ENCODE measurements at regions not wholly inside any gene's neighbourhood (a gene's known extent, or its start where the extent isn't known, plus 50 kb on each side); places are given as distances from the start of the nearest gene placed in this dataset.

DNA sequence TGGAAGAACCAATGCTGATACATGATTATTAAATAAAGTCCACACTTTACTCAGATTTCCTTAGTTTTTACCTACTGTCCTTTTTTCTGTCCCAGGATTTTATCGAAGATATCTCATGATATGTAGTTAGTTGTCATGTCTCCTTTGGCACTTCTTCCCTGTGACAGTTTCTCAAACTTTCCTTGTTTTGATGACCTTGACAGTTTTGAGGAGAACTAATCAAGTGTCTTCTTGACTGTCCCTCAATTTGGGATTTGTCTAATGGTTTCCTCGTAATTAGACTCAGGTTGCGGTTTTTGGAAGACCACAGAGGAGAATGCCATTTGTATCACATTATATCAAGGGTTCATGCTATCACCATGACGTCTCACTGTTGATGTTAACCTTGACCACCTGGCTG lies 483.1 kb upstream of the ZNF608 start:
- no peak for FAIRE-seq
- CTCF ChIA-PET = no interaction called here

More for the DNA sequence above, 483.1 kb upstream of the ZNF608 start:
- H3K36me3 ChIP-seq (ENCODE audit: control insufficient read depth in 2 of 2, insufficient read depth in 2 of 2, low read length in 1 of 2) = no peaks in the 10 kb centered on the region
- H3K9ac ChIP-seq (ENCODE audit: control insufficient read depth, insufficient read depth, low read length) = no peak overlapping the region
- in situ Hi-C loops (cut with MboI) = no loop called here
- H3K27me3 ChIP-seq (replicated peaks in 1 of 2; ENCODE audit: control insufficient read depth in 2 of 2, insufficient read depth in 2 of 2, low read length in 1 of 2) = 0 out of 4 replicates have a peak, but pooled peaks cover 0 to 3% of the 10 kb centered on the region in 2 experiments
- intact Hi-C loops (cut with micrococcal nuclease; ENCODE audit: unreplicated experiment) = no loop called here
- SMC1A ChIA-PET (ENCODE audit: uncharacterized antibody, unreplicated experiment) = no interaction called here
- no peaks in the 10 kb centered on the region for H3K9me3 ChIP-seq (replicated peaks; ENCODE audit: control insufficient read depth, insufficient read depth, low read length)
- RAD21 ChIA-PET (ENCODE audit: unreplicated experiment) = no interaction called here
- POLR2A ChIA-PET = no interaction called here
- H3K27ac ChIP-seq (ENCODE audit: control insufficient read depth, insufficient read depth) = no peak overlapping the region
- BruUV-seq (replicated peaks) = no TSS peak
- H2AFZ ChIP-seq (ENCODE audit: control insufficient read depth, low read depth, low read length) = no peak overlapping the region
- H3K4me1 ChIP-seq (ENCODE audit: control insufficient read depth, insufficient read depth, low read length) = no peaks in the 10 kb centered on the region
- H3K4me3 ChIP-seq = no peak overlapping the region
- no peak for DNase-seq (ENCODE audit: low read depth, low spot score)
- WGBS (ENCODE audit: insufficient coverage, insufficient replicate concordance, low lambda C conversion rate, missing lambda C conversion rate) = 37% methylated on average over 4 of the region's 4 CpGs
- no peaks in the 10 kb centered on the region for H4K20me1 ChIP-seq (ENCODE audit: control insufficient read depth, insufficient read depth)
- H3K4me2 ChIP-seq (ENCODE audit: control insufficient read depth, insufficient read depth) = no peak overlapping the region
- no peak for ATAC-seq
- no peaks in the 10 kb centered on the region for H3K79me2 ChIP-seq (ENCODE audit: control insufficient read depth, insufficient read depth, low read length)
- TF ChIP-seq SUZ12 (IDR thresholded peaks at IDR 0.05; ENCODE audit: unreplicated experiment) = no peak
- TF ChIP-seq NFXL1 (IDR thresholded peaks at IDR 0.05; ENCODE audit: borderline replicate concordance) = no peak
- TF ChIP-seq CREM (IDR thresholded peaks at IDR 0.05; ENCODE audit: low read depth) = no peak
- no peak for TF ChIP-seq PAX5 (IDR thresholded peaks at IDR 0.05; ENCODE audit: borderline replicate concordance, low read depth, low read length)
- TF ChIP-seq CBFB (IDR thresholded peaks at IDR 0.05; ENCODE audit: low read depth) = no peak
- TF ChIP-seq MYC (IDR thresholded peaks at IDR 0.05; ENCODE audit: insufficient read depth, insufficient read length, insufficient replicate concordance, low read length, severe bottlenecking) = no peak
- no peak for TF ChIP-seq ASH2L (IDR thresholded peaks at IDR 0.05; ENCODE audit: borderline replicate concordance, low read depth)
- TF ChIP-seq, protein P1, sequence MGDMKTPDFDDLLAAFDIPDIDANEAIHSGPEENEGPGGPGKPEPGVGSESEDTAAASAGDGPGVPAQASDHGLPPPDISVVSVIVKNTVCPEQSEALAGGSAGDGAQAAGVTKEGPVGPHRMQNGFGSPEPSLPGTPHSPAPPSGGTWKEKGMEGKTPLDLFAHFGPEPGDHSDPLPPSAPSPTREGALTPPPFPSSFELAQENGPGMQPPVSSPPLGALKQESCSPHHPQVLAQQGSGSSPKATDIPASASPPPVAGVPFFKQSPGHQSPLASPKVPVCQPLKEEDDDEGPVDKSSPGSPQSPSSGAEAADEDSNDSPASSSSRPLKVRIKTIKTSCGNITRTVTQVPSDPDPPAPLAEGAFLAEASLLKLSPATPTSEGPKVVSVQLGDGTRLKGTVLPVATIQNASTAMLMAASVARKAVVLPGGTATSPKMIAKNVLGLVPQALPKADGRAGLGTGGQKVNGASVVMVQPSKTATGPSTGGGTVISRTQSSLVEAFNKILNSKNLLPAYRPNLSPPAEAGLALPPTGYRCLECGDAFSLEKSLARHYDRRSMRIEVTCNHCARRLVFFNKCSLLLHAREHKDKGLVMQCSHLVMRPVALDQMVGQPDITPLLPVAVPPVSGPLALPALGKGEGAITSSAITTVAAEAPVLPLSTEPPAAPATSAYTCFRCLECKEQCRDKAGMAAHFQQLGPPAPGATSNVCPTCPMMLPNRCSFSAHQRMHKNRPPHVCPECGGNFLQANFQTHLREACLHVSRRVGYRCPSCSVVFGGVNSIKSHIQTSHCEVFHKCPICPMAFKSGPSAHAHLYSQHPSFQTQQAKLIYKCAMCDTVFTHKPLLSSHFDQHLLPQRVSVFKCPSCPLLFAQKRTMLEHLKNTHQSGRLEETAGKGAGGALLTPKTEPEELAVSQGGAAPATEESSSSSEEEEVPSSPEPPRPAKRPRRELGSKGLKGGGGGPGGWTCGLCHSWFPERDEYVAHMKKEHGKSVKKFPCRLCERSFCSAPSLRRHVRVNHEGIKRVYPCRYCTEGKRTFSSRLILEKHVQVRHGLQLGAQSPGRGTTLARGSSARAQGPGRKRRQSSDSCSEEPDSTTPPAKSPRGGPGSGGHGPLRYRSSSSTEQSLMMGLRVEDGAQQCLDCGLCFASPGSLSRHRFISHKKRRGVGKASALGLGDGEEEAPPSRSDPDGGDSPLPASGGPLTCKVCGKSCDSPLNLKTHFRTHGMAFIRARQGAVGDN (IDR thresholded peaks at IDR 0.05) = no peak
- no peak for TF ChIP-seq CHD4 (IDR thresholded peaks at IDR 0.05)
- no peak for TF ChIP-seq RELA (IDR thresholded peaks at IDR 0.05; ENCODE audit: borderline replicate concordance, partially characterized antibody)
- TF ChIP-seq BACH1 (IDR thresholded peaks at IDR 0.05; ENCODE audit: borderline replicate concordance) = no peak

All from GM12878 (cell line).